SK-N-SH (cell line): ENCODE measurements at regions not wholly inside any gene's neighbourhood (a gene's known extent, or its start where the extent isn't known, plus 50 kb on each side); places are given as distances from the start of the nearest gene placed in this dataset.

Experiments used
- CTCF ChIA-PET: fragments of 300-600, 350-600 bp; formaldehyde crosslinking; extraction: SDS; loops from one replicate; lab custom pipeline; 2021; lab: Yijun Ruan, JAX
- POLR2A ChIA-PET: fragments of 350-600 bp; sonication (Branson Sonifier 250); formaldehyde crosslinking; extraction: SDS; loops from one replicate; lab custom pipeline; 2020; ENCODE audit warnings: antibody characterized with exemption, inconsistent platforms; lab: Yijun Ruan, JAX
- DNase-seq: peaks from one replicate; pipeline ENCODE4 v3.0.0; 2012
- H2AFZ ChIP-seq: fragments of 200-600 bp; sonication (generic); 2 replicates; pipeline ENCODE4 v1.8.1; 2016; ENCODE audit warnings: antibody characterized with exemption, mild to moderate bottlenecking, low read depth
- H3F3A ChIP-seq: fragments of 200-600 bp; sonication (generic); replicated peaks from 2 replicates; pipeline ENCODE3; 2016; ENCODE audit warnings: antibody characterized with exemption, mild to moderate bottlenecking; ENCODE audit not compliant: insufficient read depth
- H3K27ac ChIP-seq, 2 experiments: fragments of 200-500 bp in 1 of 2; fragments of 200-600 bp in 1 of 2; sonication (Bioruptor generic) in 1 of 2; sonication (generic), shearing (Covaris generic) in 1 of 2; 2 replicates each; pipeline versions ENCODE4 v1.5.1 to v1.6.1; 2014 to 2016; ENCODE audit warnings: low read depth in 2 of 2, inconsistent platforms in 1 of 2, low read length in 1 of 2, mild to moderate bottlenecking in 1 of 2, mixed read lengths in 1 of 2
- H3K27me3 ChIP-seq: fragments of 200-600 bp; sonication (generic), shearing (Covaris generic); 2 replicates; pipeline ENCODE4 v1.6.1; 2016; ENCODE audit warnings: mixed run types; ENCODE audit not compliant: insufficient read depth
- H3K36me3 ChIP-seq, 2 experiments: fragments of 200-500 bp in 1 of 2; fragments of 200-600 bp in 1 of 2; sonication (Bioruptor generic) in 1 of 2; sonication (generic) in 1 of 2; replicated peaks in 1 of 2; 2 replicates each; pipeline versions ENCODE3 to v1.5.1; 2014 to 2016; ENCODE audit warnings: low read length in 1 of 2, mild to moderate bottlenecking in 1 of 2; ENCODE audit not compliant: insufficient read depth in 2 of 2, control insufficient read depth in 1 of 2
- H3K4me1 ChIP-seq, 2 experiments: fragments of 200-500 bp in 1 of 2; fragments of 200-600 bp in 1 of 2; sonication (Bioruptor generic) in 1 of 2; sonication (generic), shearing (Covaris generic) in 1 of 2; 2 replicates each; pipeline versions ENCODE4 v1.5.1 to v1.6.1; 2014 to 2016; ENCODE audit warnings: low read depth in 1 of 2, low read length in 1 of 2, mixed run types in 1 of 2; ENCODE audit not compliant: insufficient read depth in 2 of 2, control insufficient read depth in 1 of 2
- H3K4me2 ChIP-seq: fragments of 200-600 bp; sonication (generic), shearing (Covaris generic); 2 replicates; pipeline ENCODE4 v1.6.1; 2017; ENCODE audit warnings: mixed run types
- H3K4me3 ChIP-seq, 2 experiments: fragments of 200-500 bp in 1 of 2; fragments of 200-600 bp in 1 of 2; sonication (Bioruptor generic) in 1 of 2; sonication (generic), shearing (Covaris generic) in 1 of 2; 2 replicates each; pipeline versions ENCODE4 v1.5.1 to v1.8.1; 2014 to 2016; ENCODE audit warnings: low read depth in 2 of 2, inconsistent platforms in 1 of 2, low read length in 1 of 2, mild to moderate bottlenecking in 1 of 2, mixed read lengths in 1 of 2, moderate library complexity in 1 of 2
- H3K79me2 ChIP-seq: fragments of 200-600 bp; sonication (generic); 2 replicates; pipeline ENCODE4 v1.8.1; 2017; ENCODE audit warnings: mild to moderate bottlenecking; ENCODE audit not compliant: insufficient read depth
- H3K9ac ChIP-seq: fragments of 200-600 bp; sonication (generic); 2 replicates; pipeline ENCODE4 v1.6.1; 2017; ENCODE audit warnings: mixed run types
- H3K9me2 ChIP-seq: fragments of 200-600 bp; sonication (generic); 2 replicates; pipeline ENCODE4 v1.6.1; 2017; ENCODE audit warnings: mixed run types
- H3K9me3 ChIP-seq: fragments of 200-600 bp; sonication (generic); 2 replicates; pipeline ENCODE4 v1.6.1; 2017; ENCODE audit warnings: mixed run types, mild to moderate bottlenecking, moderate library complexity
- H4K20me1 ChIP-seq: fragments of 200-600 bp; sonication (generic); 2 replicates; pipeline ENCODE4 v1.6.1; 2017; ENCODE audit warnings: mild to moderate bottlenecking, mixed run types; ENCODE audit not compliant: insufficient read depth
- CHD2 ChIP-seq: fragments of 150-350 bp; IDR thresholded peaks from 2 replicates; pipeline ENCODE4 v1.6.1; 2018; ENCODE audit warnings: low read length; ENCODE audit not compliant: partially characterized antibody
- JUND ChIP-seq: IDR thresholded peaks from 2 replicates; pipeline ENCODE4 v1.4.0; 2012
- MEF2A ChIP-seq: IDR thresholded peaks from 2 replicates; pipeline ENCODE4 v1.4.0; 2012; ENCODE audit warnings: low read depth, borderline replicate concordance
- MXI1 ChIP-seq: IDR thresholded peaks from 2 replicates; pipeline ENCODE4 v1.6.1; 2012; ENCODE audit warnings: mild to moderate bottlenecking, low read depth, low read length, improper control_type of control experiment
- NFIC ChIP-seq: IDR thresholded peaks from 2 replicates; pipeline ENCODE4 v1.4.0; 2012; ENCODE audit warnings: borderline replicate concordance
- NRF1 ChIP-seq: IDR thresholded peaks from 2 replicates; pipeline ENCODE4 v1.6.1; 2012; ENCODE audit warnings: low read depth, mild to moderate bottlenecking, low read length
- RAD21 ChIP-seq: IDR thresholded peaks from 2 replicates; pipeline ENCODE4 v1.6.1; 2012; ENCODE audit warnings: mild to moderate bottlenecking, low read length
- SMC3 ChIP-seq: IDR thresholded peaks from 2 replicates; pipeline ENCODE4 v1.6.1; 2012; ENCODE audit warnings: low read depth, low read length, improper control_type of control experiment
- YY1 ChIP-seq: IDR thresholded peaks from 2 replicates; pipeline ENCODE4 v1.4.0; 2012; ENCODE audit warnings: low read depth, mild to moderate bottlenecking
- WGBS: methylation state at CpG from one replicate; pipeline ENCODE4 v1.1.6; 2017; ENCODE audit warnings: low lambda C conversion rate; 5-methylcytosine and 5-hydroxymethylcytosine counted together
- TF ChIP-seq, protein P1 (sequence below): fragments of 200-600 bp; sonication (generic); IDR thresholded peaks from 2 replicates; pipeline ENCODE4 v1.6.1; 2017; ENCODE audit warnings: antibody characterized with exemption, mild to moderate bottlenecking, moderate library complexity
- TF ChIP-seq, protein P2 (sequence below): fragments of 150-350 bp; IDR thresholded peaks from 2 replicates; pipeline ENCODE4 v1.6.1; 2017; ENCODE audit warnings: antibody characterized with exemption, low read length, low read depth, borderline replicate concordance
- TF ChIP-seq, protein P3 (sequence below): IDR thresholded peaks from 2 replicates; pipeline ENCODE4 v1.6.1; 2012; ENCODE audit warnings: mild to moderate bottlenecking, low read depth, low read length, moderate library complexity
- TF ChIP-seq, protein P4 (sequence below): fragments of 150-350 bp; IDR thresholded peaks from 2 replicates; pipeline ENCODE4 v1.6.1; 2016; ENCODE audit warnings: mild to moderate bottlenecking, low read depth, low read length

DNA sequence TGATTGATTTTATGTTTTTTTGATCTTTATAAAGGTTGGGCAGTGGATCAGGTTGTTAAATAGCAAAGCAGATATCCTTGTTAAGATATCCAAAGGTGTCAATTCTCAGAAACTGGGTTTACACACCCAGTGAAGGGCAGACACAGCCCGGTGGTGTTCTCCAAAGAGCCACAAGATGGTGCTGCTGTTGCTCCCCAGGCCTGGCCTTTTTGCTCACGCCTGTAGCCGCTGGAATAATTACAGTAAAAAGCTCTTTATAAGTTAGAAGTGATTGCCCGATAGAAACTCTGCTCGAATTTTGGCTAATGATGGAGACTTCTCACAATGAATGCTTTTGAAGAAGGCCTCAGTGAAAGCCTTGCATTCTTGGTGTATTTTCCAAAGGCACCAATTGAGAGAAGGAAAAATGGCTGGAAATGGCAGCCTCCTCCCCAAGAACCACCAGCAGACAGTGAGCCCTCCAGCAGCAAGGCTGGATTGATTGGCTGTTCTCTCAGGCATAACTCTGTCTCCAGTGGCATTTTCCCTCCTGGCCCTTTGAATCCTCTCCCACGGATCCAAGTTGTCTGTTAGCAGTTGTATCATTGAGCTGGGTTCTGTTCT lies 120.5 kb upstream of the CHD6 start:
- no peaks in the 10 kb centered on the region for H3K36me3 ChIP-seq
- H2AFZ ChIP-seq: no peak overlapping the region
- no peak overlapping the region for H3K9ac ChIP-seq
- H3K9me2 ChIP-seq: no peaks in the 10 kb centered on the region
- TF ChIP-seq YY1 (no peak), MEF2A (no peak), NFIC (no peak), NRF1 (no peak), SMC3 (peak; percentile 73), RAD21 (peak; percentile 94)
- TF ChIP-seq, protein P1, sequence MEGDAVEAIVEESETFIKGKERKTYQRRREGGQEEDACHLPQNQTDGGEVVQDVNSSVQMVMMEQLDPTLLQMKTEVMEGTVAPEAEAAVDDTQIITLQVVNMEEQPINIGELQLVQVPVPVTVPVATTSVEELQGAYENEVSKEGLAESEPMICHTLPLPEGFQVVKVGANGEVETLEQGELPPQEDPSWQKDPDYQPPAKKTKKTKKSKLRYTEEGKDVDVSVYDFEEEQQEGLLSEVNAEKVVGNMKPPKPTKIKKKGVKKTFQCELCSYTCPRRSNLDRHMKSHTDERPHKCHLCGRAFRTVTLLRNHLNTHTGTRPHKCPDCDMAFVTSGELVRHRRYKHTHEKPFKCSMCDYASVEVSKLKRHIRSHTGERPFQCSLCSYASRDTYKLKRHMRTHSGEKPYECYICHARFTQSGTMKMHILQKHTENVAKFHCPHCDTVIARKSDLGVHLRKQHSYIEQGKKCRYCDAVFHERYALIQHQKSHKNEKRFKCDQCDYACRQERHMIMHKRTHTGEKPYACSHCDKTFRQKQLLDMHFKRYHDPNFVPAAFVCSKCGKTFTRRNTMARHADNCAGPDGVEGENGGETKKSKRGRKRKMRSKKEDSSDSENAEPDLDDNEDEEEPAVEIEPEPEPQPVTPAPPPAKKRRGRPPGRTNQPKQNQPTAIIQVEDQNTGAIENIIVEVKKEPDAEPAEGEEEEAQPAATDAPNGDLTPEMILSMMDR: peak; percentile 72
- TF ChIP-seq, protein P2, sequence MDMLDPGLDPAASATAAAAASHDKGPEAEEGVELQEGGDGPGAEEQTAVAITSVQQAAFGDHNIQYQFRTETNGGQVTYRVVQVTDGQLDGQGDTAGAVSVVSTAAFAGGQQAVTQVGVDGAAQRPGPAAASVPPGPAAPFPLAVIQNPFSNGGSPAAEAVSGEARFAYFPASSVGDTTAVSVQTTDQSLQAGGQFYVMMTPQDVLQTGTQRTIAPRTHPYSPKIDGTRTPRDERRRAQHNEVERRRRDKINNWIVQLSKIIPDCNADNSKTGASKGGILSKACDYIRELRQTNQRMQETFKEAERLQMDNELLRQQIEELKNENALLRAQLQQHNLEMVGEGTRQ: no peak
- TF ChIP-seq, protein P3, sequence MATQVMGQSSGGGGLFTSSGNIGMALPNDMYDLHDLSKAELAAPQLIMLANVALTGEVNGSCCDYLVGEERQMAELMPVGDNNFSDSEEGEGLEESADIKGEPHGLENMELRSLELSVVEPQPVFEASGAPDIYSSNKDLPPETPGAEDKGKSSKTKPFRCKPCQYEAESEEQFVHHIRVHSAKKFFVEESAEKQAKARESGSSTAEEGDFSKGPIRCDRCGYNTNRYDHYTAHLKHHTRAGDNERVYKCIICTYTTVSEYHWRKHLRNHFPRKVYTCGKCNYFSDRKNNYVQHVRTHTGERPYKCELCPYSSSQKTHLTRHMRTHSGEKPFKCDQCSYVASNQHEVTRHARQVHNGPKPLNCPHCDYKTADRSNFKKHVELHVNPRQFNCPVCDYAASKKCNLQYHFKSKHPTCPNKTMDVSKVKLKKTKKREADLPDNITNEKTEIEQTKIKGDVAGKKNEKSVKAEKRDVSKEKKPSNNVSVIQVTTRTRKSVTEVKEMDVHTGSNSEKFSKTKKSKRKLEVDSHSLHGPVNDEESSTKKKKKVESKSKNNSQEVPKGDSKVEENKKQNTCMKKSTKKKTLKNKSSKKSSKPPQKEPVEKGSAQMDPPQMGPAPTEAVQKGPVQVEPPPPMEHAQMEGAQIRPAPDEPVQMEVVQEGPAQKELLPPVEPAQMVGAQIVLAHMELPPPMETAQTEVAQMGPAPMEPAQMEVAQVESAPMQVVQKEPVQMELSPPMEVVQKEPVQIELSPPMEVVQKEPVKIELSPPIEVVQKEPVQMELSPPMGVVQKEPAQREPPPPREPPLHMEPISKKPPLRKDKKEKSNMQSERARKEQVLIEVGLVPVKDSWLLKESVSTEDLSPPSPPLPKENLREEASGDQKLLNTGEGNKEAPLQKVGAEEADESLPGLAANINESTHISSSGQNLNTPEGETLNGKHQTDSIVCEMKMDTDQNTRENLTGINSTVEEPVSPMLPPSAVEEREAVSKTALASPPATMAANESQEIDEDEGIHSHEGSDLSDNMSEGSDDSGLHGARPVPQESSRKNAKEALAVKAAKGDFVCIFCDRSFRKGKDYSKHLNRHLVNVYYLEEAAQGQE: no peak
- H3K4me2 ChIP-seq: no peak overlapping the region
- H3K27ac ChIP-seq: no peak overlapping the region
- H3K4me3 ChIP-seq: 0 out of 4 replicates have a peak overlapping the region, but pooled peaks of 1 of the 2 experiments have one; percentile 11
- no peaks in the 10 kb centered on the region for H4K20me1 ChIP-seq
- H3K79me2 ChIP-seq: no peaks in the 10 kb centered on the region
- POLR2A ChIA-PET: interaction anchor here (0.6 to 1.2 kb wide), 2 partner anchors 11 to 420 kb away, joined by 3 to 4 read pairs; no protein-coding TSS in a partner anchor
- no peaks in the 10 kb centered on the region for H3K9me3 ChIP-seq
- H3K4me1 ChIP-seq: no peaks in the 10 kb centered on the region; a peak in 1 of 4 replicates
- no peaks in the 10 kb centered on the region for H3F3A ChIP-seq
- peak; percentile 64 for DNase-seq
- CTCF ChIA-PET: interaction anchor here (0.6 to 7.9 kb wide), 75 partner anchors 9 to 1670 kb away, joined by 3 to 90 read pairs (median 4); partner anchors contain the start of gene PTPRT
- H3K27me3 ChIP-seq: no peaks in the 10 kb centered on the region
- 2% methylated on average over 6 of the region's 6 CpGs for WGBS

DNA sequence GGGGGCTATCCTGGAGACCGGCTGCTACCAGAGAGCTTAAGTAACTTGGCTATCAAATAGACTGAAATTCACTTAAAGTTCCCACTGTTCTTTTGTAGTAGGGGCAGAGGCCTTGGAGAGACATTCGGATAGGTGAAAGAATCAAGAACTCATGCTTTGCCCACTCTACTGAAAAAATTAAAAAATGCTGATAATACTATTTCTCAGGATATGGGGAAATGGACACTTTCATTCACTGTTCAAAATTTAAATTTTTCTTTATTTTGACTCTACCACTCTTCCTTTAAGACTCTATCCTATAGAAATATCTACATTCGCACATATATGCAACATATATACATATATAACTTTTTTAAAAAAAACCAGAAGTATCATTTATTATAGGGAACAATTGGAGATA lies 117.8 kb upstream of the CHD6 start:
- no peaks in the 10 kb centered on the region for H3K9me3 ChIP-seq
- no peaks in the 10 kb centered on the region; a peak in 1 of 4 replicates for H3K4me1 ChIP-seq
- H4K20me1 ChIP-seq: no peaks in the 10 kb centered on the region
- no peaks in the 10 kb centered on the region for H3K27me3 ChIP-seq
- ChIA-PET CTCF (interaction anchor here (3.3 to 7.9 kb wide), 2 partner anchors 13 to 1454 kb away, joined by 30 to 90 read pairs; partner anchors contain the start of gene PTPRT), POLR2A (no interaction called here)
- no peak overlapping the region for H3K9ac ChIP-seq
- no peaks in the 10 kb centered on the region for H3K9me2 ChIP-seq
- no peak for TF ChIP-seq JUND
- no peak for TF ChIP-seq MEF2A
- TF ChIP-seq MXI1: no peak
- TF ChIP-seq RAD21: no peak
- TF ChIP-seq CHD2: no peak
- TF ChIP-seq, protein P4, sequence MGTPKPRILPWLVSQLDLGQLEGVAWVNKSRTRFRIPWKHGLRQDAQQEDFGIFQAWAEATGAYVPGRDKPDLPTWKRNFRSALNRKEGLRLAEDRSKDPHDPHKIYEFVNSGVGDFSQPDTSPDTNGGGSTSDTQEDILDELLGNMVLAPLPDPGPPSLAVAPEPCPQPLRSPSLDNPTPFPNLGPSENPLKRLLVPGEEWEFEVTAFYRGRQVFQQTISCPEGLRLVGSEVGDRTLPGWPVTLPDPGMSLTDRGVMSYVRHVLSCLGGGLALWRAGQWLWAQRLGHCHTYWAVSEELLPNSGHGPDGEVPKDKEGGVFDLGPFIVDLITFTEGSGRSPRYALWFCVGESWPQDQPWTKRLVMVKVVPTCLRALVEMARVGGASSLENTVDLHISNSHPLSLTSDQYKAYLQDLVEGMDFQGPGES: no peak
- H2AFZ ChIP-seq: no peak overlapping the region
- no peak overlapping the region for H3K4me2 ChIP-seq
- H3K4me3 ChIP-seq: no peak overlapping the region
- H3K27ac ChIP-seq: no peak overlapping the region
- H3K79me2 ChIP-seq: no peaks in the 10 kb centered on the region
- DNase-seq: no peak
- 40% methylated on average over 3 of the region's 3 CpGs for WGBS
- H3K36me3 ChIP-seq: no peaks in the 10 kb centered on the region
- H3F3A ChIP-seq: no peaks in the 10 kb centered on the region
